ENCODE measurements at regions not wholly inside any gene's neighbourhood (a gene's known extent, or its start where the extent isn't known, plus 50 kb on each side); places are given as distances from the start of the nearest gene placed in this dataset.

DNA sequence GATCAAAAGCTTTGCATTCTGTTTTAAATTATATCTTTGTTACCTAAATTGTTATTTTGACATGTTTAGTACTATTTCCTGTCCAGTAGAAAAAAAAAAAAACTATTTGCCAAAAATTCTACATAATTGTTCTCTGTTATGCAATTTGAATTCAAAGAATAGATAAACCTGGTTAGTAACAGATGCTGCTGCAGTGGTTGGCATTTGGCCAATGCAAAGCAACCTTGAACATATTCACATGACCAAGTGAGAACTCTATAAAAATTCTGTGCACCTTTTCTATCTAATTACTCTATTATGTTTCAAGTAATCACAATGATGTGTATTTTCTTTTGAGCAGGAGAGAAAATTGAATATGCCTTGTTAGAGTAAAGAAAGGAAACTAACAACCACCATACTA, 1473.4 kb downstream of the RPA4 start:
- Mint-ChIP-seq H3K27ac (no peak overlapping the region), H3K4me3 (no peak overlapping the region), H3K4me1 (ENCODE audit: low read depth) (no peaks in the 10 kb centered on the region), H3K9me3 (peaks cover 1% of the 10 kb centered on the region), H3K36me3 (no peaks in the 10 kb centered on the region), H3K27me3 (no peaks in the 10 kb centered on the region)
- no peak for DNase-seq
- CTCF ChIA-PET = no interaction called here
- intact Hi-C loops (cut with micrococcal nuclease) = no loop called here
- POLR2A ChIA-PET = no interaction called here

DNA sequence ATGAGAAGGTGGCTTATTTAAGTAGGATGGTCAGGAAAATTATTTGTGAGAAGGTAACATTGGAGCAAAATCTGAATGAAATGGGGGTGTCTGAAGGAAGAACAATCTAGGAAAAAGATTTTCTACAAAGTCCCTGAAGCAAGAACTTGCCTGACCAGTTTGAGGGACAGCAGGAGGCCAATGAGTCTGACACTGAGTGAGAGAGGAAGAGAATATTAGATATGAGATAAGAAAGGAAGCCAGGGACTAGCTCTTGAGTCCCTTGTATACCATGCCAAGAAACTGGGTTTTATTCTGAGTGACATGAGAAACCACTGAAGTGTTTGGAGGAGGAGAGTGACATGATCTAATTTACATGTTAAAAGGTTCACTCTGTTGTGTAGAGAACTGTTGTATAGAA, 1478.9 kb downstream of the RPA4 start:
- POLR2A ChIA-PET = no interaction called here
- H3K36me3 Mint-ChIP-seq = no peaks in the 10 kb centered on the region

DNA sequence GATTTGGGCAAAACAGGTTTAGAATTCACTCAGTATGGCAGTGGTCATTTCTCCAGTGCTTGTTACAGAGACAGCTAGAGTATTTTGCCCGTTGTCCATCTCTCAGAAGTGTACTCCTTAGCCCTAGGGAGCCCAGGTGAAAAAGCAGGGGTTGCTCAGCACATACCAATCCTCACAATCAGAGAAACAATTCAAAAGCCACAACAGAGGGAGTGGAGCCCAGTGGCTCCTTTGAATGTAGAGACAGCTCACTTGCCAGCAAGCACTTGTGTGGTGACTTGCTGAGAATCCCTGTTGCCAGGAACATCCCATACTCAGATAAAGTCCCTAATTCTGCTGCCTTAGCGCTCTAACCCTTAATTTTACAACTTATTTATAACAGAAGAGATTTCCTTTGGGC, 1488.3 kb downstream of the RPA4 start:
- no peaks in the 10 kb centered on the region for H3K9me3 Mint-ChIP-seq
- H3K4me1 Mint-ChIP-seq (ENCODE audit: low read depth) = no peaks in the 10 kb centered on the region
- no peak overlapping the region for H3K4me3 Mint-ChIP-seq
- no peak for DNase-seq
- ChIA-PET POLR2A (no interaction called here), CTCF (no interaction called here)
- no peaks in the 10 kb centered on the region for H3K27me3 Mint-ChIP-seq
- intact Hi-C loops (cut with micrococcal nuclease) = no loop called here
- H3K27ac Mint-ChIP-seq = no peak overlapping the region
- H3K36me3 Mint-ChIP-seq = no peaks in the 10 kb centered on the region

More for the DNA sequence above, 1478.9 kb downstream of the RPA4 start:
- no peak for DNase-seq
- intact Hi-C loops (cut with micrococcal nuclease) = no loop called here
- Mint-ChIP-seq H3K27me3 (no peaks in the 10 kb centered on the region), H3K4me3 (no peak overlapping the region), H3K27ac (no peak overlapping the region), H3K9me3 (peaks cover 1% of the 10 kb centered on the region), H3K4me1 (ENCODE audit: low read depth) (no peaks in the 10 kb centered on the region)
- CTCF ChIA-PET = no interaction called here

DNA sequence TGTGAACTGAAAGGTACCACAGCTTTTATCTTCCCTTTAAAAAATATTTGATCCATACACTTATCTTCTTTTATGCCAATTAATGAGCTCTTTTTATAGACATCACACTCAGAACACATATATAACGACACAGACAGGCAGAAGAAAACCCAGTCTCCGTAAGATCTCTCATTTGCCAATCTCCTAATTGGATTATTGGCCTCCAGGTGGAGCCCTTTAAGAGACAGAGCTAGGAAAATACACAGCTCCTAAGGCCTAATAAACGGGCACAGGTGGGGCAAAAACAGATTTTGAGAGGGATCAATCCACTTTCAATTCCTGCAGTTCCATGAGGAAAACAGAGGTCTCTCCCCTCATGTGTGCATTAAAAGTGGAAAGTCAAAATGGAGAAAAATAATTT, 1495.4 kb downstream of the RPA4 start:
- Mint-ChIP-seq H3K4me3 (no peak overlapping the region), H3K36me3 (no peaks in the 10 kb centered on the region), H3K27ac (no peak overlapping the region)

DNA sequence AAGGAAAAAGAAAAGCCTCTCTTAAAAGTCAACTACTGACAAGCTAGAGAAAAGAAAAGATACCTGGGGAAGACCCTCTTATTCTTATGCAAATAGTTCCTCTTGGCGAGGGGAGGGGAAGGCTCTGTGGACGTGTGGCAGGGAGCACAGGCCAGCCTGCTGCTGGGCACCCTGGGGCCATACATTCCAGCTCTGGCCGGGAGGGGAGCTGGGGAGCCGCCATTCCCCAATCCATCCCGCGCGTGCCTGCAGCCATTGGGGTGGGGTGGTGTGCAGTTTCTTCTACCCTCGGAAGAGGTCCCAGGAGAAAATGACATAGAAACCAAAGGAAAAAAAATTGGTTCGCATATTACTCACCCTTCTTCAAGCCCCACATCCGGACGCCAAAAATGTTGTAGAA, 1496.4 kb downstream of the RPA4 start:
- POLR2A ChIA-PET = no interaction called here
- H3K27me3 Mint-ChIP-seq = no peaks in the 10 kb centered on the region
- no peak overlapping the region for H3K4me3 Mint-ChIP-seq
- no peaks in the 10 kb centered on the region for H3K4me1 Mint-ChIP-seq (ENCODE audit: low read depth)
- DNase-seq = no peak
- CTCF ChIA-PET = no interaction called here
- H3K36me3 Mint-ChIP-seq = no peaks in the 10 kb centered on the region
- no peak overlapping the region for H3K27ac Mint-ChIP-seq
- intact Hi-C loops (cut with micrococcal nuclease) = no loop called here
- H3K9me3 Mint-ChIP-seq = peaks cover 3% of the 10 kb centered on the region

More for the DNA sequence above, 1495.4 kb downstream of the RPA4 start:
- no peak for DNase-seq
- intact Hi-C loops (cut with micrococcal nuclease) = no loop called here
- Mint-ChIP-seq H3K9me3 (peaks cover 3% of the 10 kb centered on the region), H3K4me1 (ENCODE audit: low read depth) (no peaks in the 10 kb centered on the region), H3K27me3 (no peaks in the 10 kb centered on the region)
- ChIA-PET CTCF (no interaction called here), POLR2A (no interaction called here)

DNA sequence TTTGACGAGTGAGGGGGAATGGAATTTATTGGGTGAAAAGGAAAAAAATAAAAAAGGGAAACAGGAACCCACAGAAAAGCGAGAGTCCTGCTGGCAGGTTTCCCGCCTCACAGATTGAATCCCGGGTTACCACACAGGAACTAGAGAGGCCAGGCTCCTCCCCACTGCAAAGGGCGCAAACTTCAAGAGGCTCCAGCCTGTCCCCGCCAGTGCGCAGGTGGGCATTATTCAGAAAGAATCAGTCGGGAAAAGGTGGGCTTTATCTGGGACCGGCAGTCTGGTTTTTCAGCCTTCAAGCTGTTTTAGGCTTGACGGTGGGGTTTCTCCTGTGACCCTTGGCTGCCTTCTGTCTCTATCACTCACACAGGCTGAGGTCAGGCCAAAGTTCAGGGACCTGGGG, 1496.8 kb downstream of the RPA4 start:
- CTCF ChIA-PET = no interaction called here
- no peak overlapping the region for H3K27ac Mint-ChIP-seq

DNA sequence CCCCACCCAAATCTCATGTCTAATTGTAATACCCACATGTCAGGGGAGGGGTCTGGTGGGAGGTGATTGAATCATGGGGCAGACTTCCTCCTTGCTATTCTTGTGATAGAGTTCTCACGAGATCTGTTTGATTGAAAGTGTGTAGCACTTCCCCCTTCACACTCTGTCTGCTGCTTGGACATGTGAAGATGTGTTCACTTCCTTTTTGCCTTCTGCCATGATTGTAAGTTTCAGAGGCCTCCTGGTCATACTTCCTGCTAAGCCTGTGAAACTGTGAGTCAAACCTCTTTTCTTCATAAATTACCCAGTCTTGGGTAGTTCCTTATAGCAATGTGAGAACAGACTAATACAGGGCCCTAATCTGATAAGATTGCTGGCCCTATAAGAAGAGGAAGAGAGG, 1514.8 kb downstream of the RPA4 start:
- peaks cover 3% of the 10 kb centered on the region for H3K9me3 Mint-ChIP-seq
- no peak for DNase-seq
- CTCF ChIA-PET = no interaction called here

More for the DNA sequence above, 1496.8 kb downstream of the RPA4 start:
- Mint-ChIP-seq H3K9me3 (peaks cover 3% of the 10 kb centered on the region), H3K4me3 (no peak overlapping the region), H3K4me1 (ENCODE audit: low read depth) (no peaks in the 10 kb centered on the region), H3K27me3 (no peaks in the 10 kb centered on the region), H3K36me3 (no peaks in the 10 kb centered on the region)
- intact Hi-C loops (cut with micrococcal nuclease) = no loop called here
- DNase-seq = no peak
- POLR2A ChIA-PET = no interaction called here

DNA sequence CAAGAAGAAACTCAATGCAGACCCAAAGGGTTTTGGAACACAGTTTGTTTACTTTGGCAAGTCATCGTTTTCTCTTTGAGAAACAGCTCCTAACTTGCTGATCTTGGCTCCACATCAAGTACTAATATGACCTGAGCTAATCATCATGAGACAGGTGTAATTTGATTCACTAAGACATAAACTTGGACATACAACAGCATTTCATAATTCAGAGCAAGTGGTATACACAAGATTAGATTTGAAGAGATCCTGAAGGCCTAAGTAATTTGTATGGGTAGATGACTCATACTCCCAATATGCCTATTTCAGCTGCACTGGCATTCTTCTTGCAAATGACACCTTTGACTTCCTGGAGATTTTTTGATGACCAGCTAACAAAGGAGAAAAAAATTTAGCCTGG, 1521.7 kb downstream of the RPA4 start:
- H3K27ac Mint-ChIP-seq = no peak overlapping the region
- intact Hi-C loops (cut with micrococcal nuclease) = no loop called here
- ChIA-PET CTCF (no interaction called here), POLR2A (no interaction called here)
- DNase-seq = no peak
- H3K4me1 Mint-ChIP-seq (ENCODE audit: low read depth) = no peaks in the 10 kb centered on the region
- H3K4me3 Mint-ChIP-seq = no peak overlapping the region
- H3K36me3 Mint-ChIP-seq = no peaks in the 10 kb centered on the region
- H3K27me3 Mint-ChIP-seq = no peaks in the 10 kb centered on the region
- H3K9me3 Mint-ChIP-seq = no peaks in the 10 kb centered on the region

More for the DNA sequence above, 1514.8 kb downstream of the RPA4 start:
- Mint-ChIP-seq H3K4me1 (ENCODE audit: low read depth) (no peaks in the 10 kb centered on the region), H3K27me3 (no peaks in the 10 kb centered on the region), H3K4me3 (no peak overlapping the region), H3K36me3 (no peaks in the 10 kb centered on the region), H3K27ac (no peak overlapping the region)
- intact Hi-C loops (cut with micrococcal nuclease) = no loop called here
- POLR2A ChIA-PET = no interaction called here

DNA sequence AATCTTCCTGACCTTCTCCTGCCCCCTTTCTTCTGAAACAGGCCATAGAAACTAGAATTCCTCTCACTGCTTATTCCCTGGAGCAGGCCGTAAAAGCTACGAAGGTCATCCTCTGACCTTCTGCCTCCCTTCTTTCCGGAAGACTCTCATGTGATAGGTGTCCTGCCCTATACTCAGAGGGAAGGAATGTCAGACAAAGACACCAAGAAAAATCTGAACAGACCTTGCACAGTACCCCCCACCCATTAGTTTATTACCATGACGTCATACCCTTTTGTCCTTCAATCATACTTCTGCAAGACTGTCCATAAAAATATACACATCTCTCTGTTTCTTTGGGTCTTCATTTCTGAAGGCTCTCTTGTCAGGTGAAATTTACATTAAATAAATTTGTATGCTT, 1523.9 kb downstream of the RPA4 start:
- ChIA-PET CTCF (no interaction called here), POLR2A (no interaction called here)
- Mint-ChIP-seq H3K9me3 (no peaks in the 10 kb centered on the region), H3K27me3 (no peaks in the 10 kb centered on the region), H3K4me1 (ENCODE audit: low read depth) (no peaks in the 10 kb centered on the region), H3K27ac (no peak overlapping the region), H3K36me3 (no peaks in the 10 kb centered on the region), H3K4me3 (no peak overlapping the region)
- no peak for DNase-seq
- intact Hi-C loops (cut with micrococcal nuclease) = no loop called here

DNA sequence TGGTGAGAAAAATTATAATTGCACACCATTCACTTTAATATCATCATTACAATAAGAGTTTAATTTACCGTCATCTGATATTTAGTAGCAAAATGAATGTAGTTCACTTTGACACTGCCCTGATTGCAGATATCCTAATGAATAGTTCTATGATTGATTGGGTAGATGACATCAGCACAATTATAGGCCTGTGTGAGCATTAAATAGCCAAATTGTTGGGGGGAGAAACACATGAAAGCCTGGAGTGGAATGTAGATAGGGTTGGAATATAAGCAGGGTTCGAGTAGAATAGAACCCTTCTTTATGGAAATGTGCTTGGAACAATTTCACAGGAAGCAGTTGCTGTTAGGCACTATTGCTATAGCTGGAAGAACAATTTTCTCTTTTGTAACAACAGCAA, 1526.2 kb downstream of the RPA4 start:
- Mint-ChIP-seq H3K9me3 (no peaks in the 10 kb centered on the region), H3K4me3 (no peak overlapping the region), H3K27ac (no peak overlapping the region), H3K36me3 (no peaks in the 10 kb centered on the region), H3K4me1 (ENCODE audit: low read depth) (no peaks in the 10 kb centered on the region), H3K27me3 (no peaks in the 10 kb centered on the region)
- POLR2A ChIA-PET = no interaction called here
- intact Hi-C loops (cut with micrococcal nuclease) = no loop called here
- DNase-seq = no peak
- CTCF ChIA-PET = no interaction called here

DNA sequence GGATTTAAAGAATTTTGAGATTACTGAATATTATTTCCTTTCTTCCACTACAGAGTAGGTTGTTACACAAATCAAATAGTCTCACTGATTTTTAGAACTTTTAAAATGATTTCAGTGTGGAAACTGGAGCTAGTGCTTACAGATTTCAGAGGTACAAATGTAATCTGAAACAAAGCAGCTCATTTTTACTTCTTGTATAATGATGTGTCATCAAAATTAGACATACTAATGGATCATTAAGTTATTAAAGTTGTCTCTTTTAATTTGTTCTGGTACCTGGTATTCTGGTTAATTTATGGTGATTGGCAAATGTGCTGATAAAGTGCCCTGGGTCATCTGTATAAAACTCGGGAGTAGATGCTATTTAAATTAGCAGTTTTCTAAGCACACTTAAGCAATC, 1528.3 kb downstream of the RPA4 start:
- ChIA-PET POLR2A (no interaction called here), CTCF (no interaction called here)
- Mint-ChIP-seq H3K9me3 (no peaks in the 10 kb centered on the region), H3K4me3 (no peak overlapping the region), H3K27ac (no peak overlapping the region), H3K4me1 (ENCODE audit: low read depth) (no peaks in the 10 kb centered on the region), H3K27me3 (no peaks in the 10 kb centered on the region), H3K36me3 (no peaks in the 10 kb centered on the region)
- intact Hi-C loops (cut with micrococcal nuclease) = no loop called here
- DNase-seq = no peak

DNA sequence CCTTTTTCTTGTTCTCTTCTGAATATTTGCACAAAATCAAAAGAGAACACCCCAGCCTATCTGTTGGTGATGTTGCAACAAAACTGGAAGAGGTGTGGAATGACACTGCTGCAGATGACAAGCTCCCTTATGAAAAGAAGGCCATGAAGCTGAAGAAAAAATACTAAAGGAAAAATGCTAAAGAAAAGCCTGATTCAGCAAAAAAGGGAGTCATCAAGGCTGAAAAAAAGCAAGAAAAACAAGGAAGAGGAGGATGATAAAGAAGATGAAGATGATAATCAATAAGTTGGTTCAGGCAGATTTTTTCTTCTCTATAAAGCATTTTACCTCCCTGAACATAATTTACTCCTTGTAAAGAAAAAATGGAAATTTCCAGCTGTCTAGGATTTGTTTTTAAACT, 1538.8 kb downstream of the RPA4 start:
- Mint-ChIP-seq H3K27ac (no peak overlapping the region), H3K27me3 (no peaks in the 10 kb centered on the region), H3K4me1 (ENCODE audit: low read depth) (no peaks in the 10 kb centered on the region), H3K36me3 (no peaks in the 10 kb centered on the region), H3K4me3 (no peak overlapping the region), H3K9me3 (no peaks in the 10 kb centered on the region)
- ChIA-PET POLR2A (no interaction called here), CTCF (no interaction called here)
- intact Hi-C loops (cut with micrococcal nuclease) = no loop called here
- no peak for DNase-seq

DNA sequence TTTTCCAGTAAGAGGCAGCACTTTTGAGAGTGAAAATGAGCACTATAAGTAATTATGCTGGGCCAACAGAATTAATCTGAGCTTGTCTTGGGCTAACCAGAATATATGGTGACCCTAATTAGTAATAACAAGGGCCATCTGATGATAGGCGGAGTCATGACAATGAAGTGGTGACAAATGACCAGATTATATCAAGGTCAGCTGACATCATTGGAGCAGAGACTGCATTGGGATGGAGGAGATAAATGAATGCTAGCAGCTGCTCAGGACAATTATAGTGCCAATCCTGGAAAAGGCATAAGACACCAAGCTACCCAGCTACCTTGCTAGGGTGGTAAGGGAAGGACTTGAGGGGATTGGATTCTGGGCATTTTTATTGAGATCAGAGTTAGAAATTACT, 1548.7 kb downstream of the RPA4 start:
- no peaks in the 10 kb centered on the region for H3K4me1 Mint-ChIP-seq (ENCODE audit: low read depth)
- H3K9me3 Mint-ChIP-seq = no peaks in the 10 kb centered on the region
- H3K27me3 Mint-ChIP-seq = no peaks in the 10 kb centered on the region
- CTCF ChIA-PET = no interaction called here
- H3K4me3 Mint-ChIP-seq = no peak overlapping the region
- DNase-seq = no peak
- H3K27ac Mint-ChIP-seq = no peak overlapping the region
- POLR2A ChIA-PET = no interaction called here
- no peaks in the 10 kb centered on the region for H3K36me3 Mint-ChIP-seq
- intact Hi-C loops (cut with micrococcal nuclease) = no loop called here

DNA sequence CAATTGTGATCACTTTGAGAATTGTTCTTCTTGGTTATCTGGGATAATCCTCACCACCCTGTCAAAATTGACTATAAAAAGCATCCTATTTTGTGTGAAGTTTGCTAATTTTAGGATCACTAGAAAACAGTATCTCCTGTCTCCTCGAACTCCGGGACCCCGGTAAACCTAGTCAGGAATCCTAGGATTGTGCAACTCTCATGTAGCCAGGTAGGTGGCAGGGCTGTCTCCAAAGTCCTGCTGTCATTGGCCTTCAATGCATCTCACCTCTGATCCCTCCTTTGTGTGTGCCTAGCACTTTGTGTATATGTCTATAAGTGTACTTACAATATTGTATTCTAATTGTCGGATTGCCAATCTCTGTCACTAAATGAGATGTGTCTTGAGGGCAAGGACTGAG, 1564.8 kb downstream of the RPA4 start:
- no peak for DNase-seq
- Mint-ChIP-seq H3K36me3 (no peaks in the 10 kb centered on the region), H3K27ac (no peak overlapping the region), H3K4me1 (ENCODE audit: low read depth) (no peaks in the 10 kb centered on the region), H3K27me3 (no peaks in the 10 kb centered on the region), H3K9me3 (no peaks in the 10 kb centered on the region), H3K4me3 (no peak overlapping the region)
- ChIA-PET POLR2A (no interaction called here), CTCF (no interaction called here)
- intact Hi-C loops (cut with micrococcal nuclease) = no loop called here

Measured in activated CD4-positive, alpha-beta memory T cell treated with anti-CD3 and anti-CD28 coated beads for 36 hours (primary cell).